Small intestine (tissue), 7 donors: ENCODE measurements at regions not wholly inside any gene's neighbourhood (a gene's known extent, or its start where the extent isn't known, plus 50 kb on each side); places are given as distances from the start of the nearest gene placed in this dataset.
A peak's percentile ranks its signal among the peaks of the same experiment; 100 is the strongest.

Experiments used
- DNase-seq, 2 donors: peaks; one replicate each; pipeline versions ENCODE4 v3.0.0 to v3.0.0-alpha.2; 2013
- FAIRE-seq: peaks from 2 replicates; lab custom pipeline; 2012; peaks lifted over from hg19 to GRCh38; lab: Jason Lieb, UNC
- H3K27ac ChIP-seq, 3 donors: one replicate each; pipeline ENCODE4 v1.5.1; 2013; ENCODE audit warnings: low read length in 2 of 3, mild to moderate bottlenecking in 2 of 3, control low read depth in 1 of 3, inconsistent platforms in 1 of 3, low read depth in 1 of 3, moderate library complexity in 1 of 3
- H3K27me3 ChIP-seq, 3 donors: one replicate each; pipeline ENCODE4 v1.6.1; 2013; ENCODE audit warnings: low read length in 3 of 3, inconsistent platforms in 1 of 3; ENCODE audit not compliant: control insufficient read depth in 3 of 3, insufficient read depth in 3 of 3
- H3K36me3 ChIP-seq, 3 donors: one replicate each; pipeline ENCODE4 v1.6.1; 2013; ENCODE audit warnings: low read length in 3 of 3, inconsistent platforms in 1 of 3, low read depth in 1 of 3, mild to moderate bottlenecking in 1 of 3, moderate library complexity in 1 of 3; ENCODE audit not compliant: control insufficient read depth in 3 of 3, insufficient read depth in 2 of 3
- H3K4me1 ChIP-seq, 3 donors: one replicate each; pipeline ENCODE4 v1.6.1; 2013; ENCODE audit warnings: low read length in 2 of 3, inconsistent platforms in 1 of 3, low read depth in 1 of 3, mild to moderate bottlenecking in 1 of 3, moderate library complexity in 1 of 3; ENCODE audit not compliant: control insufficient read depth in 3 of 3, insufficient read depth in 2 of 3
- H3K4me3 ChIP-seq, 3 donors: one replicate each; pipeline ENCODE4 v1.5.1; 2013; ENCODE audit warnings: low read length in 3 of 3, control low read depth in 1 of 3, inconsistent platforms in 1 of 3, low read depth in 1 of 3, mild to moderate bottlenecking in 1 of 3, moderate library complexity in 1 of 3
- H3K9me3 ChIP-seq, 2 donors: one replicate each; pipeline ENCODE4 v1.6.1; 2013; ENCODE audit warnings: low read depth in 1 of 2, low read length in 1 of 2; ENCODE audit not compliant: control insufficient read depth in 2 of 2, insufficient read depth in 1 of 2
- WGBS, 3 donors: extraction: QIAGEN DNeasy Blood & Tissue Kit; methylation state at CpG; one replicate each; pipeline ENCODE4 v1.1.7; 2013; 5-methylcytosine and 5-hydroxymethylcytosine counted together
- donor health status: healthy with polysubstance abuse.
- donor health status: control.
- donor health status: control.
- donor health status: Bipolar disorder and iron deficiency.
- donor health status: healthy.

DNA sequence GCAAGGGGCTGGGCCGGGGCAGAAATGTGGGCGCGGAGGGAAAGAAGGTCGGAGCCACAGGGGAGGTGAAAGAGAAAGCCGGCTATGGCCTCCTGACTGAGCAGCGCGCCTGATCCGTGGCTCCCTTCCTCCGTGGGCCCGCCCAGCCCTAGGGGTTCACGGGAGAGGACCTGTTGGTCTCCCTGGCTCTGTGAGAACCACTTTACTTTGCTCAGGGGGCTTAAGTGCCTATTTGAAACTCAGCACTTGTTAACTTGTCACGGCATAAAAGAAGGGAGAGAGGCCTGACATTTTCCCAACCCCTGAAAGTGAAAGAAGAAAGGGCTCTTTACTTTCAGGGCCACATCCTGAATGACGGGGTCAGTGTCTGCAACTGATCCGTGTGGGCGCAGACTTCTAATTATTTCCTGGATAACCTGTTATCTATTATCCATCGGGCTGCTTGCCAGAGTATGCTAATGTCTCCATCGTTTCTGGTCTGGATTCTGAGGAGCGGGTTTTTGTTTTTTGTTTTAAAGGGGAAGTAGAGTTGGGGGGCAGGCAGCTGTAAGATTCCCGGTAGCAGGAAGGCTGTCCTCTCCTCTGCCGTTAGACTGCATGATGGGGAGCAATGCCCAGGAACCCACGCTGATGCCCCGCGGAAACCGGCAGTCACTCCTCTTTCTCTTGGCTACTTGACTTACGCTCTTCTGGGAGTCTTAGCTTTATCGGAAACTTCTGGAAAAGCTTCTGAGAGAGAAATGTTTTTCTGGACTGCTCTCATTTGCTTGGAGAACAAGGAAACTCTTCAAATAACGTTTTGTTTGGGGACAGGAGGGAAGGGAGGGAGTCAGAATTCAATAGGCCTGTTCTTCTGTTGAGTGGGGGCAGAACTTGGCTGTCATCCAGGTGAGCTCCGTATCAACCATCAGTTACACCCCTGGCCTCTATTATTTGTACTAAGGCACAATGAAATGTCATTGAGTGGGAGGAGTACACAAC lies 127.7 kb upstream of the MAX start:
- peaks cover 0 to 52% (median 19%) of the 10 kb centered on the region in 3 donors for H3K4me1 ChIP-seq
- DNase-seq (peak; percentile 79 to 85), FAIRE-seq (no peak)

GRCh38 chr14:65231286-65231980 lies 129.1 kb upstream of the MAX start:
- 36 to 57% (median 50%) methylated on average over 6 of the region's 6 CpGs for WGBS, 3 donors
- no peaks in the 10 kb centered on the region for H3K36me3 ChIP-seq
- no peaks in the 10 kb centered on the region for H3K9me3 ChIP-seq
- peaks cover 0 to 39% (median 15%) of the 10 kb centered on the region in 3 donors for H3K4me1 ChIP-seq
- no peak overlapping the region for H3K4me3 ChIP-seq
- DNase-seq (peak in 1 of 2 donors; percentile 62), FAIRE-seq (no peak)
- H3K27me3 ChIP-seq, result no peaks in the 10 kb centered on the region
- H3K27ac ChIP-seq, result peak overlapping the region; percentile 52 to 77 (median 76)

More for the DNA sequence above, 127.7 kb upstream of the MAX start:
- no peaks in the 10 kb centered on the region for H3K36me3 ChIP-seq
- WGBS, 3 donors, result 4 to 12% (median 9%) methylated on average over 26 to 28 of the region's 28 CpGs
- no peaks in the 10 kb centered on the region for H3K9me3 ChIP-seq
- peak overlapping the region in 2 of 3 donors; percentile 20 to 32 for H3K4me3 ChIP-seq
- H3K27me3 ChIP-seq, result no peaks in the 10 kb centered on the region
- H3K27ac ChIP-seq, result peak overlapping the region; percentile 77 to 98 (median 85)

DNA sequence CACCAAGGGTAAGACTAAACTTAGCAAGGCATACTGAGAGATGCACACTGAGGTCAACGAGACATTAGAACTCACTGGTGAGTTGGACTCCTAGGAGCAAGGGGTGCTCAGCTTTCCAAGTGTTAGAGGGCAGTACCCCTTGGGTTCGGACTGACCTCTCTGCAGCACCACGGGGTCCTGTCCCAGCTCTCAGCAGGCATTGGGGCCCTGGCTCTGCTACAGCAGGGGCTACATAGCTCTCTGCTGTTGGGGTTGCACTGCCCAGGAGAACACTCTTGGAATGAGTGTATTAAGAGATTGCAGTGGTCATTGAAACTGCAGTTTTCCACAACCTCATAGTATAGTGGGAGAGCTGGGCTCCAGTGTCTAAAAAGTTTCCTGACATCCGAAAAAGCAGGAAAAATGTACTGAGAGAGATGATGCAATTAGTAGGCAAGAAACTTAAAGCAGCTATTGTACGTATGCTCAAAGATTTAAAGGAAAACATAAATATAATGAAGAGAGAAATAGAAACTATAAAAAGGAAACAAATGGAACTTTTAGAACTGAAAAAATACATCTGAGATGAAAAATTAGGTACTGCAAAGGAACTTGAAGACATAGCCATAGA lies 132.5 kb upstream of the MAX start:
- no peak overlapping the region for H3K4me3 ChIP-seq
- H3K4me1 ChIP-seq, result peaks cover under 1 to 51% (median 11%) of the 10 kb centered on the region in 3 donors
- no peaks in the 10 kb centered on the region for H3K9me3 ChIP-seq
- no peak for FAIRE-seq
- H3K27ac ChIP-seq, result no peak overlapping the region
- 92 to 95% (median 92%) methylated on average over 5 of the region's 5 CpGs for WGBS, 3 donors
- H3K27me3 ChIP-seq, result no peaks in the 10 kb centered on the region
- no peak for DNase-seq
- H3K36me3 ChIP-seq, result no peaks in the 10 kb centered on the region

GRCh38 chr14:65237023-65237814 lies 134.9 kb upstream of the MAX start:
- FAIRE-seq, result no peak
- H3K36me3 ChIP-seq, result no peaks in the 10 kb centered on the region
- no peaks in the 10 kb centered on the region for H3K9me3 ChIP-seq
- 80 to 89% (median 85%) methylated on average over 5 of the region's 5 CpGs for WGBS, 3 donors
- H3K4me1 ChIP-seq, result peaks cover 4 to 36% (median 4%) of the 10 kb centered on the region in 3 donors
- no peak overlapping the region for H3K4me3 ChIP-seq
- H3K27me3 ChIP-seq, result no peaks in the 10 kb centered on the region
- H3K27ac ChIP-seq, result peak overlapping the region in 1 of 3 donors; percentile 82
- no peak for DNase-seq

DNA sequence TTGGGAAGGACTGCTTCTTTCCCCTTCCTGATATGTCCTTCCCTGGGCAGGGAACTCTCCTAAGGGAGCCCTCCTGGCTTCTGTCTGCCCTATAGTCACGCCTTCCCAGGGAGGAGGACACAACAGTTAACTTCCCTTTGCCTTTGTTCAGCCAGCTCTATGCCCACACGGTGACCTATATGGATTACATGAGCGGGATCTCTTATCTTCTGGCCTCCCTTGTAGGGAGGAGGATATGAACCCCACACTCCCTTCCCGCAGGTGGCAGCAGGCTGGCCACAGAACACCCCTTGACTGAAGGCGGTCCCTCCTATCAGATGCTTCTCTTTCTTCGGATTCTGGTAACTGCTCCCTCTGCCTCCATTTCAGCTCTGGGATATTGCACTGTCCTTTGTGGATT lies 135.6 kb upstream of the MAX start:
- no peak overlapping the region for H3K4me3 ChIP-seq
- peaks cover 4 to 43% (median 4%) of the 10 kb centered on the region in 3 donors for H3K4me1 ChIP-seq
- 17 to 65% (median 42%) methylated on average over 6 of the region's 6 CpGs for WGBS, 3 donors
- H3K36me3 ChIP-seq, result no peaks in the 10 kb centered on the region
- H3K27ac ChIP-seq, result peak overlapping the region; percentile 0 to 89 (median 82)
- no peaks in the 10 kb centered on the region for H3K27me3 ChIP-seq
- H3K9me3 ChIP-seq, result no peaks in the 10 kb centered on the region
- DNase-seq, result peak; percentile 53 to 62
- no peak for FAIRE-seq

- Histone ChIP-seq H3K4me1 (peaks cover 4 to 48% (median 8%) of the 10 kb centered on the region in 3 donors), H3K36me3 (no peaks in the 10 kb centered on the region), H3K27me3 (no peaks in the 10 kb centered on the region), H3K27ac (peak overlapping the region; percentile 82 to 89 (median 82)), H3K9me3 (no peaks in the 10 kb centered on the region), H3K4me3 (no peak overlapping the region)
- DNase-seq, result no peak
- FAIRE-seq, result no peak
- 90 to 91% (median 90%) methylated on average over 6 of the region's 6 CpGs for WGBS, 3 donors
Observed at GRCh38 chr14:65238456-65238855, 136.1 kb upstream of the MAX start.

DNA sequence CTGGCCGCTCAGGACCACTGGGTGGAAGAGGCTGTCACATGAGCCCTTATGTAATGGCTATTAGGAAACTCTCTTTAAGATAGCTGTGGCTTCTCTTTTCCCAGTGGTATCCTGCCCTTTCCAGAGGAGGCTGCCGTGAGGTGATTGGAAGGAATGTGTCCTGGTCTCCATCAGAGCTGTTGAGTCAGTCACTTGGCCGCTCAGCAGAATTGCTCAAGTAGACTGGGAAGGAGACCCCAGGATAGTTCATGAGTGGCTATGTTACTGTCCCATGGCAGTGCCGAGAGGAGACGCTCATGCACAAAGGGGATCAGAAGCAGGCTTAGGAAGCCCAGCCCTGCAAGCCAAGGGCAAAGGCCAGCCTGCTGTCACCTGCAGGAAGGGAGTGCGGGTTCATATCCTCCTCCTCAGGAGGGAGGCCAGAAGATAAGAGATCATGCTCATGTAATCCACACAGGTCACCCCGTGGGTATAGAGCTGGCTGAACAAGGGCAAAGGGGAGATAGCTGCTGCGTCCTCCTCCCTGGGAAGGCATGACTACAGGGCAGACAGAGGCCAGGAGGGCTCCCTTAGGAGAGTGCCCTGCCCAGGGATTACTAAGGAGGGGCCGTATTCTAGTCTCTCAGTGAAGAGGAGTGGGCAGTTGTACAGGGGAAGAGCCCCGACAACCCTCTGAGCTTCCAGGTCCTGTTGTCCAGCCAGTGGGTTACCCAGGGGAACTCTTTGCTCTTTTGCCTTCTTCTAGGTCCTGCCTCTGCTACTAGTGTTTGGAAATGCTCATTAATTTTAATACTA lies 137.0 kb upstream of the MAX start:
- H3K27me3 ChIP-seq, result no peaks in the 10 kb centered on the region
- H3K4me3 ChIP-seq, result no peak overlapping the region
- no peak for FAIRE-seq
- peak; percentile 90 to 94 for DNase-seq
- peaks cover 8 to 57% (median 13%) of the 10 kb centered on the region in 3 donors for H3K4me1 ChIP-seq
- no peaks in the 10 kb centered on the region for H3K36me3 ChIP-seq
- no peaks in the 10 kb centered on the region for H3K9me3 ChIP-seq
- 22 to 53% (median 41%) methylated on average over 10 of the region's 10 CpGs for WGBS, 3 donors
- peak overlapping the region; percentile 82 to 89 (median 82) for H3K27ac ChIP-seq
